ENCODE measurements at regions not wholly inside any gene's neighbourhood (a gene's known extent, or its start where the extent isn't known, plus 50 kb on each side); places are given as distances from the start of the nearest gene placed in this dataset.

DNA sequence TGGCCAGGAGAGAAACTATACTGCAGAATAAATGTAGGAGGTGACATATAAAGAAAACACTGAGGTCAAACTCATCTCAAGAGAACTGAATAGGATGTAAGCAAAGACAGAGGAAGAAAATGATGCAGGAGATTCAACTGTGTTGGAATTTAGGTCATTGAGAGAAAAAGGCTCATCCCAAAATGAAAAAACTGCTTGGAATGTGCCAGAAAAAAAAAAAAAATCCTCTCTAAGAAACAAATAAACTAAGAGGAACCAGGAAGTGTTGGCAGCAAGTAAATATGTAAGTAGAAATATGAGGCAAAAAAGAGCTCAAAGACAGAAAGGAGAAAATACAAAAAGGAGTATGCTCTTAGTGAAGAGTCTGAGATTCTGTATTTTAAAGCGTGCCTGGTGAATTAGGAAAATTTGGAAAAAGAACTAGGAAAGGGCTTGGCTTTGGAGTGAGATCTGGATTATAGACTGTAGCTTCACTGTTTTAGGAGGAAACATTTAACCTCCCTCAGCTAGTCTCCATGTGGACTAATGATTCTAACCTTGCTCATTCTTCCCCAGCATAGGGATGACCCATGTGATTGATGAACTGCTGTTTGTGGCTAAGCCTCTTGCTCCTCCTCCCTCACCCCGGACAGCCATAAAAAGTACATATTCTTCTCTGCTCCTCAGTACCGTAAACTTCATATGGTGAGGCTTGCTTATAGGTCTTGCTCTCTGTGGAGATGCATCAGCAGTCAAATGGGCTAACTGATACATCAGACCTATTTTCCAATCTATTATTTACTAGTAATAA, 185.6 kb upstream of the POU5F2 start (continued):
- TF ChIP-seq, protein P1, sequence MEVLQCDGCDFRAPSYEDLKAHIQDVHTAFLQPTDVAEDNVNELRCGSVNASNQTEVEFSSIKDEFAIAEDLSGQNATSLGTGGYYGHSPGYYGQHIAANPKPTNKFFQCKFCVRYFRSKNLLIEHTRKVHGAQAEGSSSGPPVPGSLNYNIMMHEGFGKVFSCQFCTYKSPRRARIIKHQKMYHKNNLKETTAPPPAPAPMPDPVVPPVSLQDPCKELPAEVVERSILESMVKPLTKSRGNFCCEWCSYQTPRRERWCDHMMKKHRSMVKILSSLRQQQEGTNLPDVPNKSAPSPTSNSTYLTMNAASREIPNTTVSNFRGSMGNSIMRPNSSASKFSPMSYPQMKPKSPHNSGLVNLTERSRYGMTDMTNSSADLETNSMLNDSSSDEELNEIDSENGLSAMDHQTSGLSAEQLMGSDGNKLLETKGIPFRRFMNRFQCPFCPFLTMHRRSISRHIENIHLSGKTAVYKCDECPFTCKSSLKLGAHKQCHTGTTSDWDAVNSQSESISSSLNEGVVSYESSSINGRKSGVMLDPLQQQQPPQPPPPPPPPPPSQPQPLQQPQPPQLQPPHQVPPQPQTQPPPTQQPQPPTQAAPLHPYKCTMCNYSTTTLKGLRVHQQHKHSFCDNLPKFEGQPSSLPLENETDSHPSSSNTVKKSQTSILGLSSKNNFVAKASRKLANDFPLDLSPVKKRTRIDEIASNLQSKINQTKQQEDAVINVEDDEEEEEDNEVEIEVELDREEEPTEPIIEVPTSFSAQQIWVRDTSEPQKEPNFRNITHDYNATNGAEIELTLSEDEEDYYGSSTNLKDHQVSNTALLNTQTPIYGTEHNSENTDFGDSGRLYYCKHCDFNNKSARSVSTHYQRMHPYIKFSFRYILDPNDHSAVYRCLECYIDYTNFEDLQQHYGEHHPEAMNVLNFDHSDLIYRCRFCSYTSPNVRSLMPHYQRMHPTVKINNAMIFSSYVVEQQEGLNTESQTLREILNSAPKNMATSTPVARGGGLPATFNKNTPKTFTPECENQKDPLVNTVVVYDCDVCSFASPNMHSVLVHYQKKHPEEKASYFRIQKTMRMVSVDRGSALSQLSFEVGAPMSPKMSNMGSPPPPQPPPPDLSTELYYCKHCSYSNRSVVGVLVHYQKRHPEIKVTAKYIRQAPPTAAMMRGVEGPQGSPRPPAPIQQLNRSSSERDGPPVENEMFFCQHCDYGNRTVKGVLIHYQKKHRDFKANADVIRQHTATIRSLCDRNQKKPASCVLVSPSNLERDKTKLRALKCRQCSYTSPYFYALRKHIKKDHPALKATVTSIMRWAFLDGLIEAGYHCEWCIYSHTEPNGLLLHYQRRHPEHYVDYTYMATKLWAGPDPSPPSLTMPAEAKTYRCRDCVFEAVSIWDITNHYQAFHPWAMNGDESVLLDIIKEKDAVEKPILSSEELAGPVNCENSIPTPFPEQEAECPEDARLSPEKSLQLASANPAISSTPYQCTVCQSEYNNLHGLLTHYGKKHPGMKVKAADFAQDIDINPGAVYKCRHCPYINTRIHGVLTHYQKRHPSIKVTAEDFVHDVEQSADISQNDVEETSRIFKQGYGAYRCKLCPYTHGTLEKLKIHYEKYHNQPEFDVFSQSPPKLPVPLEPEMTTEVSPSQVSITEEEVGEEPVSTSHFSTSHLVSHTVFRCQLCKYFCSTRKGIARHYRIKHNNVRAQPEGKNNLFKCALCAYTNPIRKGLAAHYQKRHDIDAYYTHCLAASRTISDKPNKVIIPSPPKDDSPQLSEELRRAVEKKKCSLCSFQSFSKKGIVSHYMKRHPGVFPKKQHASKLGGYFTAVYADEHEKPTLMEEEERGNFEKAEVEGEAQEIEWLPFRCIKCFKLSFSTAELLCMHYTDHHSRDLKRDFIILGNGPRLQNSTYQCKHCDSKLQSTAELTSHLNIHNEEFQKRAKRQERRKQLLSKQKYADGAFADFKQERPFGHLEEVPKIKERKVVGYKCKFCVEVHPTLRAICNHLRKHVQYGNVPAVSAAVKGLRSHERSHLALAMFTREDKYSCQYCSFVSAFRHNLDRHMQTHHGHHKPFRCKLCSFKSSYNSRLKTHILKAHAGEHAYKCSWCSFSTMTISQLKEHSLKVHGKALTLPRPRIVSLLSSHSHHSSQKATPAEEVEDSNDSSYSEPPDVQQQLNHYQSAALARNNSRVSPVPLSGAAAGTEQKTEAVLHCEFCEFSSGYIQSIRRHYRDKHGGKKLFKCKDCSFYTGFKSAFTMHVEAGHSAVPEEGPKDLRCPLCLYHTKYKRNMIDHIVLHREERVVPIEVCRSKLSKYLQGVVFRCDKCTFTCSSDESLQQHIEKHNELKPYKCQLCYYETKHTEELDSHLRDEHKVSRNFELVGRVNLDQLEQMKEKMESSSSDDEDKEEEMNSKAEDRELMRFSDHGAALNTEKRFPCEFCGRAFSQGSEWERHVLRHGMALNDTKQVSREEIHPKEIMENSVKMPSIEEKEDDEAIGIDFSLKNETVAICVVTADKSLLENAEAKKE (CRISPR knock-in tag; IDR thresholded peaks at IDR 0.05) = no peak
- TF ChIP-seq CREB1 (CRISPR knock-in tag; IDR thresholded peaks at IDR 0.05; ENCODE audit: low read depth) = no peak
- no peak for TF ChIP-seq ETS1 (IDR thresholded peaks at IDR 0.05)
- TF ChIP-seq, protein P2, sequence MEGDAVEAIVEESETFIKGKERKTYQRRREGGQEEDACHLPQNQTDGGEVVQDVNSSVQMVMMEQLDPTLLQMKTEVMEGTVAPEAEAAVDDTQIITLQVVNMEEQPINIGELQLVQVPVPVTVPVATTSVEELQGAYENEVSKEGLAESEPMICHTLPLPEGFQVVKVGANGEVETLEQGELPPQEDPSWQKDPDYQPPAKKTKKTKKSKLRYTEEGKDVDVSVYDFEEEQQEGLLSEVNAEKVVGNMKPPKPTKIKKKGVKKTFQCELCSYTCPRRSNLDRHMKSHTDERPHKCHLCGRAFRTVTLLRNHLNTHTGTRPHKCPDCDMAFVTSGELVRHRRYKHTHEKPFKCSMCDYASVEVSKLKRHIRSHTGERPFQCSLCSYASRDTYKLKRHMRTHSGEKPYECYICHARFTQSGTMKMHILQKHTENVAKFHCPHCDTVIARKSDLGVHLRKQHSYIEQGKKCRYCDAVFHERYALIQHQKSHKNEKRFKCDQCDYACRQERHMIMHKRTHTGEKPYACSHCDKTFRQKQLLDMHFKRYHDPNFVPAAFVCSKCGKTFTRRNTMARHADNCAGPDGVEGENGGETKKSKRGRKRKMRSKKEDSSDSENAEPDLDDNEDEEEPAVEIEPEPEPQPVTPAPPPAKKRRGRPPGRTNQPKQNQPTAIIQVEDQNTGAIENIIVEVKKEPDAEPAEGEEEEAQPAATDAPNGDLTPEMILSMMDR (conservative IDR thresholded peaks at IDR 0.05; ENCODE audit: low read depth in 2 of 2) = no peak
- TF ChIP-seq STAT1 (IDR thresholded peaks at IDR 0.05; ENCODE audit: unreplicated experiment) = no peak
- no peak for TF ChIP-seq ZNF331 (CRISPR knock-in tag; IDR thresholded peaks at IDR 0.05; ENCODE audit: low read depth)
- no peak for TF ChIP-seq EZH2 (IDR thresholded peaks at IDR 0.05; ENCODE audit: low read depth, unreplicated experiment)
- TF ChIP-seq POLR2AphosphoS5 (IDR thresholded peaks at IDR 0.05; ENCODE audit: low read depth) = no peak
- no peak for TF ChIP-seq NANOG (IDR thresholded peaks at IDR 0.05; ENCODE audit: borderline replicate concordance)
